ENCODE measurements at regions not wholly inside any gene's neighbourhood (a gene's known extent, or its start where the extent isn't known, plus 50 kb on each side); places are given as distances from the start of the nearest gene placed in this dataset.

GRCh38 chr9:95573463-95573862 lies 56.7 kb upstream of the PTCH1 start:
- H3K4me3 ChIP-seq (replicated peaks; ENCODE audit: insufficient read depth, low read length) = no peak overlapping the region
- no peak overlapping the region for H3K27ac ChIP-seq (replicated peaks)
- peaks cover 8% of the 10 kb centered on the region for H3K27me3 ChIP-seq (ENCODE audit: insufficient read depth, poor library complexity, severe bottlenecking)
- no peak for DNase-seq (ENCODE audit: low read depth in 1 of 2, low spot score in 1 of 2)
- no peak for TF ChIP-seq REST (IDR thresholded peaks at IDR 0.05; ENCODE audit: insufficient replicate concordance, low read depth)
- no peak for TF ChIP-seq POLR2AphosphoS5 (IDR thresholded peaks at IDR 0.05; ENCODE audit: low read depth)
- no peak for TF ChIP-seq GABPA (IDR thresholded peaks at IDR 0.05; ENCODE audit: low read depth)
- TF ChIP-seq CTCF (IDR thresholded peaks at IDR 0.05; ENCODE audit: insufficient read depth, low read length) = no peak
- TF ChIP-seq SPI1 (IDR thresholded peaks at IDR 0.05; ENCODE audit: borderline replicate concordance, low read depth) = no peak

- no peak overlapping the region for H3K4me3 ChIP-seq (replicated peaks; ENCODE audit: insufficient read depth, low read length)
- H3K27me3 ChIP-seq (ENCODE audit: insufficient read depth, poor library complexity, severe bottlenecking) = peaks cover 8% of the 10 kb centered on the region
- no peak for DNase-seq (ENCODE audit: low read depth in 1 of 2, low spot score in 1 of 2)
- H3K27ac ChIP-seq (replicated peaks) = no peak overlapping the region
- TF ChIP-seq GABPA (IDR thresholded peaks at IDR 0.05; ENCODE audit: low read depth) (no peak), POLR2AphosphoS5 (IDR thresholded peaks at IDR 0.05; ENCODE audit: low read depth) (no peak), SPI1 (IDR thresholded peaks at IDR 0.05; ENCODE audit: borderline replicate concordance, low read depth) (no peak), REST (IDR thresholded peaks at IDR 0.05; ENCODE audit: insufficient replicate concordance, low read depth) (no peak), CTCF (IDR thresholded peaks at IDR 0.05; ENCODE audit: insufficient read depth, low read length) (no peak)
Observed at GRCh38 chr9:95572381-95573151, 55.8 kb upstream of the PTCH1 start.

- no peak for TF ChIP-seq REST (IDR thresholded peaks at IDR 0.05; ENCODE audit: insufficient replicate concordance, low read depth)
- no peak for TF ChIP-seq CTCF (IDR thresholded peaks at IDR 0.05; ENCODE audit: insufficient read depth, low read length)
- TF ChIP-seq SPI1 (IDR thresholded peaks at IDR 0.05; ENCODE audit: borderline replicate concordance, low read depth) = no peak
- TF ChIP-seq GABPA (IDR thresholded peaks at IDR 0.05; ENCODE audit: low read depth) = no peak
- TF ChIP-seq POLR2AphosphoS5 (IDR thresholded peaks at IDR 0.05; ENCODE audit: low read depth) = no peak
- H3K27me3 ChIP-seq (ENCODE audit: insufficient read depth, poor library complexity, severe bottlenecking) = peaks cover 8% of the 10 kb centered on the region
- no peak overlapping the region for H3K27ac ChIP-seq (replicated peaks)
- no peak for DNase-seq (ENCODE audit: low read depth in 1 of 2, low spot score in 1 of 2)
- H3K4me3 ChIP-seq (replicated peaks; ENCODE audit: insufficient read depth, low read length) = no peak overlapping the region
Observed at GRCh38 chr9:95570646-95571045, 53.9 kb upstream of the PTCH1 start.

Data from HL-60 (cell line).